Subcutaneous abdominal adipose tissue (tissue), 5 donors: ENCODE measurements at regions not wholly inside any gene's neighbourhood (a gene's known extent, or its start where the extent isn't known, plus 50 kb on each side); places are given as distances from the start of the nearest gene placed in this dataset.

Experiments used
- H3K27ac ChIP-seq: one replicate; pipeline ENCODE4 v1.7.0; 2013; ENCODE audit warnings: low read depth, mild to moderate bottlenecking, inconsistent platforms, low read length, moderate library complexity
- H3K27me3 ChIP-seq, 5 donors: one replicate each; pipeline ENCODE4 v1.7.0; 2013; ENCODE audit warnings: low read length in 5 of 5, inconsistent platforms in 1 of 5; ENCODE audit not compliant: control insufficient read depth in 5 of 5, insufficient read depth in 4 of 5
- H3K36me3 ChIP-seq, 5 donors: one replicate each; pipeline ENCODE4 v1.7.0; 2013; ENCODE audit warnings: low read length in 5 of 5; ENCODE audit not compliant: control insufficient read depth in 5 of 5, insufficient read depth in 5 of 5
- H3K4me1 ChIP-seq, 5 donors: one replicate each; pipeline ENCODE4 v1.7.0; 2013; ENCODE audit warnings: low read length in 5 of 5, mild to moderate bottlenecking in 3 of 5, moderate library complexity in 1 of 5; ENCODE audit not compliant: control insufficient read depth in 5 of 5, insufficient read depth in 5 of 5
- H3K4me3 ChIP-seq, 5 donors: one replicate each; pipeline ENCODE4 v1.7.0; 2013; ENCODE audit warnings: low read length in 5 of 5, low read depth in 1 of 5
- H3K9ac ChIP-seq, 5 donors: one replicate each; pipeline ENCODE4 v1.7.0; 2013; ENCODE audit warnings: low read length in 5 of 5, mild to moderate bottlenecking in 4 of 5, moderate library complexity in 3 of 5
- H3K9me3 ChIP-seq, 5 donors: one replicate each; pipeline ENCODE4 v1.7.0; 2013; ENCODE audit warnings: low read length in 5 of 5; ENCODE audit not compliant: control insufficient read depth in 5 of 5
- donor health status: healthy.
- donor health status: healthy.
- donor health status: healthy.
- donor health status: healthy.
- donor health status: healthy.

- H3K4me3 ChIP-seq: no peak overlapping the region
- H3K27ac ChIP-seq: no peak overlapping the region
- peaks cover 0 to 13% (median 4%) of the 10 kb centered on the region in 5 donors for H3K27me3 ChIP-seq
- no peaks in the 10 kb centered on the region for H3K9me3 ChIP-seq
- peaks cover 0 to 18% (median 13%) of the 10 kb centered on the region in 5 donors for H3K4me1 ChIP-seq
- no peaks in the 10 kb centered on the region for H3K36me3 ChIP-seq
- H3K9ac ChIP-seq: no peak overlapping the region
Observed at GRCh38 chr15:39508536-39508935, 72.3 kb upstream of the THBS1 start.

GRCh38 chr15:39510001-39510701, 70.7 kb upstream of the THBS1 start:
- peak overlapping the region; percentile 48 for H3K27ac ChIP-seq
- H3K4me1 ChIP-seq: peaks cover 0 to 18% (median 13%) of the 10 kb centered on the region in 5 donors
- H3K27me3 ChIP-seq: peaks cover 0 to 13% (median 4%) of the 10 kb centered on the region in 5 donors
- H3K9me3 ChIP-seq: peaks cover 0 to 7% (median 4%) of the 10 kb centered on the region in 5 donors
- H3K36me3 ChIP-seq: no peaks in the 10 kb centered on the region
- H3K4me3 ChIP-seq: no peak overlapping the region
- no peak overlapping the region for H3K9ac ChIP-seq

GRCh38 chr15:39511000-39511915, 69.6 kb upstream of the THBS1 start:
- no peak overlapping the region for H3K9ac ChIP-seq
- H3K36me3 ChIP-seq: no peaks in the 10 kb centered on the region
- peaks cover 0 to 18% (median 13%) of the 10 kb centered on the region in 5 donors for H3K4me1 ChIP-seq
- H3K27ac ChIP-seq: peak overlapping the region; percentile 48
- H3K4me3 ChIP-seq: peak overlapping the region in 1 of 5 donors; percentile 23
- H3K27me3 ChIP-seq: peaks cover 0 to 13% (median 4%) of the 10 kb centered on the region in 5 donors
- H3K9me3 ChIP-seq: peaks cover 0 to 11% (median 8%) of the 10 kb centered on the region in 5 donors

GRCh38 chr15:39511916-39512260, 69.0 kb upstream of the THBS1 start:
- Histone ChIP-seq H3K36me3 (no peaks in the 10 kb centered on the region), H3K27ac (no peak overlapping the region), H3K9ac (no peak overlapping the region), H3K4me3 (peak overlapping the region in 1 of 5 donors; percentile 23), H3K27me3 (peaks cover 0 to 13% (median 4%) of the 10 kb centered on the region in 5 donors), H3K4me1 (peaks cover 0 to 18% (median 13%) of the 10 kb centered on the region in 5 donors), H3K9me3 (peaks cover 0 to 11% (median 8%) of the 10 kb centered on the region in 5 donors)

GRCh38 chr15:39512643-39513042, 68.2 kb upstream of the THBS1 start:
- no peak overlapping the region for H3K27ac ChIP-seq
- H3K27me3 ChIP-seq: peaks cover 0 to 13% (median 4%) of the 10 kb centered on the region in 5 donors
- H3K36me3 ChIP-seq: no peaks in the 10 kb centered on the region
- H3K4me3 ChIP-seq: no peak overlapping the region
- peaks cover 0 to 18% (median 13%) of the 10 kb centered on the region in 5 donors for H3K4me1 ChIP-seq
- peaks cover 0 to 11% (median 8%) of the 10 kb centered on the region in 5 donors for H3K9me3 ChIP-seq
- H3K9ac ChIP-seq: no peak overlapping the region

- H3K9me3 ChIP-seq: peaks cover 0 to 11% (median 8%) of the 10 kb centered on the region in 5 donors
- no peak overlapping the region for H3K27ac ChIP-seq
- peaks cover 0 to 18% (median 13%) of the 10 kb centered on the region in 5 donors for H3K4me1 ChIP-seq
- H3K27me3 ChIP-seq: peaks cover 0 to 13% (median 4%) of the 10 kb centered on the region in 5 donors
- H3K4me3 ChIP-seq: no peak overlapping the region
- H3K36me3 ChIP-seq: no peaks in the 10 kb centered on the region
- no peak overlapping the region for H3K9ac ChIP-seq
Observed at GRCh38 chr15:39513936-39514335, 66.9 kb upstream of the THBS1 start.

- Histone ChIP-seq H3K9me3 (peaks cover 0 to 11% (median 8%) of the 10 kb centered on the region in 5 donors), H3K27me3 (peaks cover 0 to 9% (median 2%) of the 10 kb centered on the region in 5 donors), H3K27ac (no peak overlapping the region), H3K36me3 (no peaks in the 10 kb centered on the region), H3K4me1 (peaks cover 0 to 18% (median 13%) of the 10 kb centered on the region in 5 donors), H3K4me3 (no peak overlapping the region), H3K9ac (no peak overlapping the region)
Observed at GRCh38 chr15:39514933-39515332, 65.9 kb upstream of the THBS1 start.

- no peak overlapping the region for H3K9ac ChIP-seq
- peaks cover 0 to 18% (median 13%) of the 10 kb centered on the region in 5 donors for H3K4me1 ChIP-seq
- H3K27ac ChIP-seq: no peak overlapping the region
- H3K9me3 ChIP-seq: peaks cover 0 to 11% (median 8%) of the 10 kb centered on the region in 5 donors
- no peaks in the 10 kb centered on the region for H3K36me3 ChIP-seq
- H3K4me3 ChIP-seq: no peak overlapping the region
- H3K27me3 ChIP-seq: peaks cover 0 to 5% (median 0%) of the 10 kb centered on the region in 5 donors
Observed at GRCh38 chr15:39515765-39516164, 65.1 kb upstream of the THBS1 start.

- Histone ChIP-seq H3K9ac (no peak overlapping the region), H3K9me3 (peaks cover 0 to 11% (median 8%) of the 10 kb centered on the region in 5 donors), H3K36me3 (no peaks in the 10 kb centered on the region), H3K27me3 (no peaks in the 10 kb centered on the region), H3K4me3 (no peak overlapping the region), H3K27ac (no peak overlapping the region), H3K4me1 (peaks cover 0 to 4% (median 1%) of the 10 kb centered on the region in 5 donors)
Observed at GRCh38 chr15:39517122-39517855, 63.6 kb upstream of the THBS1 start.
